CD14-positive monocyte (primary cell): ENCODE measurements at regions not wholly inside any gene's neighbourhood (a gene's known extent, or its start where the extent isn't known, plus 50 kb on each side); places are given as distances from the start of the nearest gene placed in this dataset.

Experiments
- DNase-seq, 3 donors: peaks; one replicate each; pipeline ENCODE4 v3.0.0-alpha.2; 2011 to 2022
- H2AFZ ChIP-seq: 2 replicates; pipeline ENCODE4 v1.6.0; 2012; ENCODE audit warnings: mild to moderate bottlenecking, low read depth, low read length, inconsistent platforms; ENCODE audit not compliant: insufficient read depth, poor library complexity, severe bottlenecking
- H3K27ac ChIP-seq, 2 donors: 1 replicate in 1 of 2; 2 replicates in 1 of 2; pipeline ENCODE4 v1.5.1; 2012 to 2013; ENCODE audit warnings: low read length in 2 of 2, control low read depth in 1 of 2, inconsistent platforms in 1 of 2, low read depth in 1 of 2, mild to moderate bottlenecking in 1 of 2
- H3K27me3 ChIP-seq, 2 donors: one replicate each; pipeline versions ENCODE4 v1.6.0 to v1.6.1; 2011 to 2013; ENCODE audit warnings: low read length in 2 of 2; ENCODE audit not compliant: control insufficient read depth in 2 of 2, insufficient read depth in 2 of 2
- H3K36me3 ChIP-seq, 2 donors: replicated peaks in 1 of 2; 1 replicate in 1 of 2; 2 replicates in 1 of 2; pipeline versions ENCODE4 v1.5.1 to v1.6.1; 2012 to 2013; ENCODE audit warnings: low read length in 2 of 2, control low read depth in 1 of 2, inconsistent platforms in 1 of 2, mild to moderate bottlenecking in 1 of 2; ENCODE audit not compliant: insufficient read depth in 2 of 2, control insufficient read depth in 1 of 2
- H3K4me1 ChIP-seq, 2 donors: 1 replicate in 1 of 2; 2 replicates in 1 of 2; pipeline versions ENCODE4 v1.5.1 to v1.6.1; 2012 to 2013; ENCODE audit warnings: low read length in 2 of 2, control low read depth in 1 of 2, inconsistent platforms in 1 of 2, mild to moderate bottlenecking in 1 of 2, moderate library complexity in 1 of 2; ENCODE audit not compliant: insufficient read depth in 2 of 2, control insufficient read depth in 1 of 2
- H3K4me2 ChIP-seq: replicated peaks from 2 replicates; pipeline ENCODE3; 2012; ENCODE audit warnings: low read length, moderate library complexity, mild to moderate bottlenecking; ENCODE audit not compliant: poor library complexity, severe bottlenecking; ENCODE audit errors: extremely low read depth
- H3K4me3 ChIP-seq, 3 experiments: fragments of 200-600 bp in 1 of 3; sonication (generic) in 1 of 3; replicated peaks in 1 of 3; 1 replicate in 2 of 3; 2 replicates in 1 of 3; pipeline ENCODE4 v1.5.1; 2011 to 2013; ENCODE audit warnings: low read length in 3 of 3, mild to moderate bottlenecking in 3 of 3, control low read depth in 2 of 3, low read depth in 2 of 3, inconsistent platforms in 1 of 3, moderate library complexity in 1 of 3
- H3K79me2 ChIP-seq: 2 replicates; pipeline ENCODE4 v1.6.0; 2012; ENCODE audit warnings: mild to moderate bottlenecking, control low read depth, inconsistent platforms, low read length, moderate library complexity; ENCODE audit not compliant: insufficient read depth
- H3K9ac ChIP-seq: 2 replicates; pipeline ENCODE4 v1.6.0; 2017; ENCODE audit warnings: low read length, mild to moderate bottlenecking; ENCODE audit not compliant: insufficient read depth, poor library complexity, severe bottlenecking
- H3K9me3 ChIP-seq, 2 donors: replicated peaks in 1 of 2; 1 replicate in 1 of 2; 2 replicates in 1 of 2; pipeline versions ENCODE4 v1.5.1 to v1.6.1; 2012 to 2013; ENCODE audit warnings: low read length in 2 of 2, control low read depth in 1 of 2; ENCODE audit not compliant: control insufficient read depth in 1 of 2, insufficient read depth in 1 of 2
- H4K20me1 ChIP-seq: 2 replicates; pipeline ENCODE4 v1.6.0; 2012; ENCODE audit warnings: mild to moderate bottlenecking, low read length, control low read depth, moderate library complexity; ENCODE audit not compliant: insufficient read depth
- H3K27ac Mint-ChIP-seq, 7 donors: one replicate each; pipeline ENCODE4 v1.8.0; 2020; ENCODE audit warnings: mild to moderate bottlenecking in 7 of 7, mixed read lengths in 7 of 7, moderate library complexity in 6 of 7, inconsistent platforms in 2 of 7
- H3K27me3 Mint-ChIP-seq, 3 donors: one replicate each; pipeline ENCODE4 v1.8.0; 2021 to 2022; ENCODE audit warnings: low read depth in 3 of 3, mild to moderate bottlenecking in 3 of 3, mixed read lengths in 3 of 3, moderate library complexity in 3 of 3, inconsistent platforms in 1 of 3
- H3K36me3 Mint-ChIP-seq, 2 donors: one replicate each; pipeline ENCODE4 v1.8.0; 2020; ENCODE audit warnings: mixed read lengths in 2 of 2, inconsistent platforms in 1 of 2, mild to moderate bottlenecking in 1 of 2
- H3K4me1 Mint-ChIP-seq: one replicate; pipeline ENCODE4 v1.8.0; 2020; ENCODE audit warnings: mild to moderate bottlenecking, mixed read lengths
- H3K4me3 Mint-ChIP-seq, 2 donors: one replicate each; pipeline ENCODE4 v1.8.0; 2020; ENCODE audit warnings: mild to moderate bottlenecking in 2 of 2, mixed read lengths in 2 of 2, moderate library complexity in 1 of 2
- H3K9me3 Mint-ChIP-seq, 7 donors: one replicate each; pipeline ENCODE4 v1.8.0; 2020 to 2022; ENCODE audit warnings: mixed read lengths in 7 of 7, mild to moderate bottlenecking in 6 of 7, moderate library complexity in 6 of 7, inconsistent platforms in 2 of 7
- WGBS: methylation state at CpG from one replicate; pipeline ENCODE4 v1.1.5; 2013; ENCODE audit warnings: missing lambda C conversion rate; ENCODE audit not compliant: insufficient coverage; 5-methylcytosine and 5-hydroxymethylcytosine counted together
- intact Hi-C, 2 donors: fragments of 100-400 bp; cut with micrococcal nuclease; formaldehyde crosslinking; loops; one replicate each; pipeline versions ENCODE4 v1.15.0 to v1.15.1; 2023
- TF ChIP-seq, protein P1 (sequence below): fragments of 200-600 bp; IDR thresholded peaks from one replicate; pipeline ENCODE4 v1.8.0; 2022; ENCODE audit warnings: antibody characterized with exemption, mild to moderate bottlenecking

DNA sequence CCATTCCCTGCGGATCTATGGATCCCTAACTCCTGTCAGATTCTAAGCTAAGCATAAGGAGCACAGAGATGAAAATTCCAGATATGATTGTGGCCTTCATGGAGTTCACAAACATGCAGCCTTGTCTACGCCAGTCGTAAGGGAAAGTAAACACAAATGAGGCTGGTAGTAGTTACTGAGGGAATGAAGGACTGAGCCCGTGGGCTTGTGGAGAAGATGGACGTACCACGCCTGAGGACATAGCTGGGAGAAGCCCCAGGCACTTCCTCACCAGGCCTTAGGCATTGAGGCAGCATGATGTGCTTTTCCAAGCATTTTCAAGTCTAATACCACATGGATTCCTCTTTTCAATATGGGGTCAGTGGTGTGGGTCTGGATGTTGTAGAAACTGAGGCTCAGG lies 515.2 kb downstream of the BCL11B start:
- Histone ChIP-seq H3K4me3 (no peak overlapping the region), H3K79me2 (no peaks in the 10 kb centered on the region), H3K4me1 (no peaks in the 10 kb centered on the region), H3K9ac (no peak overlapping the region), H2AFZ (no peak overlapping the region), H3K27ac (no peak overlapping the region), H3K27me3 (no peaks in the 10 kb centered on the region), H3K4me2 (no peak overlapping the region), H4K20me1 (no peaks in the 10 kb centered on the region), H3K9me3 (peaks cover 10 to 28% of the 10 kb centered on the region in 2 donors), H3K36me3 (no peaks in the 10 kb centered on the region)
- no peak overlapping the region for H3K4me3 Mint-ChIP-seq
- 80% methylated on average over 4 of the region's 6 CpGs for WGBS
- intact Hi-C loops: no loop called here
- TF ChIP-seq, protein P1, sequence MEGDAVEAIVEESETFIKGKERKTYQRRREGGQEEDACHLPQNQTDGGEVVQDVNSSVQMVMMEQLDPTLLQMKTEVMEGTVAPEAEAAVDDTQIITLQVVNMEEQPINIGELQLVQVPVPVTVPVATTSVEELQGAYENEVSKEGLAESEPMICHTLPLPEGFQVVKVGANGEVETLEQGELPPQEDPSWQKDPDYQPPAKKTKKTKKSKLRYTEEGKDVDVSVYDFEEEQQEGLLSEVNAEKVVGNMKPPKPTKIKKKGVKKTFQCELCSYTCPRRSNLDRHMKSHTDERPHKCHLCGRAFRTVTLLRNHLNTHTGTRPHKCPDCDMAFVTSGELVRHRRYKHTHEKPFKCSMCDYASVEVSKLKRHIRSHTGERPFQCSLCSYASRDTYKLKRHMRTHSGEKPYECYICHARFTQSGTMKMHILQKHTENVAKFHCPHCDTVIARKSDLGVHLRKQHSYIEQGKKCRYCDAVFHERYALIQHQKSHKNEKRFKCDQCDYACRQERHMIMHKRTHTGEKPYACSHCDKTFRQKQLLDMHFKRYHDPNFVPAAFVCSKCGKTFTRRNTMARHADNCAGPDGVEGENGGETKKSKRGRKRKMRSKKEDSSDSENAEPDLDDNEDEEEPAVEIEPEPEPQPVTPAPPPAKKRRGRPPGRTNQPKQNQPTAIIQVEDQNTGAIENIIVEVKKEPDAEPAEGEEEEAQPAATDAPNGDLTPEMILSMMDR: no peak
- H3K36me3 Mint-ChIP-seq: no peaks in the 10 kb centered on the region
- no peak overlapping the region for H3K27ac Mint-ChIP-seq
- peaks cover 0 to 2% (median 0%) of the 10 kb centered on the region in 3 donors for H3K27me3 Mint-ChIP-seq
- DNase-seq: no peak
- H3K4me1 Mint-ChIP-seq: peaks cover 5% of the 10 kb centered on the region
- peaks cover 10 to 26% (median 16%) of the 10 kb centered on the region in 7 donors for H3K9me3 Mint-ChIP-seq

DNA sequence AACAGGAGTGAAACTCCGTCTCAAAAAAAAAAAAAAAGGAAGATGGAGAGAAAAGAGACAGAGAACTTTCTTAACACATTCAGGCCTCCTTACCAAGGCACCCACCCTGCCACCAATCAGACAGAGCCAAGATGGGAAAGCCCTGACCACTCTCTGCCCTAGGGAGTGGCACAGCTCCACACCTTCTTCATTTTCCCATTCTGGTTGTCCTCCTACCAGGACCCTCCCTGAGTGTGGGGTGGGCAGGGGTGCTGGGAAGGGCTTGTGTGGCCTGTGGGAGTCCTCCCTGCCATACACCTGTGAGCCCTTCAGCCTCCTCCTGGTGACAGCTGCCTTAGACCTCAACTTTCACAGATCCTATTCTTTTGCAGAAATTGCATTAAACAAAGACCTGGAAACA lies 513.6 kb downstream of the BCL11B start:
- no peak overlapping the region for H3K4me2 ChIP-seq
- no peak overlapping the region for H3K9ac ChIP-seq
- TF ChIP-seq, protein P1: no peak
- Mint-ChIP-seq H3K4me3 (no peak overlapping the region), H3K27me3 (no peaks in the 10 kb centered on the region), H3K27ac (no peak overlapping the region), H3K36me3 (no peaks in the 10 kb centered on the region), H3K9me3 (peaks cover 13 to 33% (median 17%) of the 10 kb centered on the region in 7 donors), H3K4me1 (peaks cover 5% of the 10 kb centered on the region)
- no CpG with 5 or more reads among the region's 1 CpG for WGBS
- no peak overlapping the region for H3K4me3 ChIP-seq
- H3K27me3 ChIP-seq: no peaks in the 10 kb centered on the region
- no peak overlapping the region for H3K27ac ChIP-seq
- intact Hi-C loops: no loop called here
- no peaks in the 10 kb centered on the region for H4K20me1 ChIP-seq
- no peak overlapping the region for H2AFZ ChIP-seq
- peaks cover 14 to 33% of the 10 kb centered on the region in 2 donors for H3K9me3 ChIP-seq
- DNase-seq: no peak
- no peaks in the 10 kb centered on the region for H3K36me3 ChIP-seq
- no peaks in the 10 kb centered on the region for H3K4me1 ChIP-seq
- H3K79me2 ChIP-seq: no peaks in the 10 kb centered on the region
